HG02973 (cell line): ENCODE measurements at regions not wholly inside any gene's neighbourhood (a gene's known extent, or its start where the extent isn't known, plus 50 kb on each side); places are given as distances from the start of the nearest gene placed in this dataset.
"Not testable (repeated sequence)": the region's sequence is repeated elsewhere in the genome, so short reads cannot be mapped to it uniquely, and the experiment has no call there.

ENCODE experiments used
- ATAC-seq: cut with Tn5 transposase; IDR thresholded peaks from one replicate; pipeline ENCODE4 v1.9.1; 2021; ENCODE audit warnings: moderate library complexity; ENCODE audit not compliant: unreplicated experiment

GRCh38 chr6:159415540-159415939 is 246.3 kb downstream of the FNDC1 start:
- ATAC-seq: no peak

GRCh38 chr6:159414711-159415110 is 245.5 kb downstream of the FNDC1 start:
- no peak for ATAC-seq

GRCh38 chr6:159407211-159407780 is 238.1 kb downstream of the FNDC1 start:
- ATAC-seq: not testable (repeated sequence)

GRCh38 chr6:159404296-159404695 is 235.1 kb downstream of the FNDC1 start:
- ATAC-seq: no peak

DNA sequence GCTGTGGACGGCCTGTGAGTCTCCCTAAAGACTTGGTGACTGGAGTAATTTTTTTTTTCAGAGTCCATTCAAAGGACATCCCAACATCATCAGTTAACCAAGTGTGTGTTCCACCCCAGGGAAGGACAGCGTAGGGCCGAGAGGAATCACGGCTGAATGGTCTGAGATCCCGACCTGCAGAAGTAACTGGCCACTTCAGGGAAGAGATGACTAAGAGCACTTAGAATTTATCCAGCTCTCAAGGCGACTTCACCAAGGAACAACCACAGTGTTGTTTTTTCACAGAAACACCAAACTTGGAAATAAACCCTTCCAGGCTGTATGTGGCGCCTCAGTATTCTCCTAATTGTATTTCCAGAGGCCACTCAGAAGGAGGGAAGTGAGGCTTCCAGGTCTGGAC is 231.6 kb downstream of the FNDC1 start:
- no peak for ATAC-seq

GRCh38 chr6:159399751-159400221 is 230.6 kb downstream of the FNDC1 start:
- no peak for ATAC-seq

DNA sequence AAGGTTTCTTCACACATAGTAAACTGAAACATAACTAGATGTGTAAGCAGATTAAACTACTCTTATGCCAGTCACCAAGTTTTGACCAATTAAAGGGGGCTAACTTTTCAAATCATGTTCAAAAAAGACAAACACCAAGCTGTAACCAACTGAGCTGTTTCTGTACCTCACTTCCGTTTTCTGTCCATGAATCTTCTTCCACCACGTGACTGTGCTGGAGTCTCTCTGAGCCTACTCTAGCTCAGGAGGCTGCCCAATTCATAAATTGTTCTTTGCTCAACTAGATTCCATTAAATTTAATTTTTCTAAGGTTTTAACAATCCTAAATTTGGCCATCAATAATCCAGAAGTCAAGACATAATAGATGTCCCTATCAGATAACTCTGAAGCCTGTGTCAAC is 229.4 kb downstream of the FNDC1 start:
- no peak for ATAC-seq

DNA sequence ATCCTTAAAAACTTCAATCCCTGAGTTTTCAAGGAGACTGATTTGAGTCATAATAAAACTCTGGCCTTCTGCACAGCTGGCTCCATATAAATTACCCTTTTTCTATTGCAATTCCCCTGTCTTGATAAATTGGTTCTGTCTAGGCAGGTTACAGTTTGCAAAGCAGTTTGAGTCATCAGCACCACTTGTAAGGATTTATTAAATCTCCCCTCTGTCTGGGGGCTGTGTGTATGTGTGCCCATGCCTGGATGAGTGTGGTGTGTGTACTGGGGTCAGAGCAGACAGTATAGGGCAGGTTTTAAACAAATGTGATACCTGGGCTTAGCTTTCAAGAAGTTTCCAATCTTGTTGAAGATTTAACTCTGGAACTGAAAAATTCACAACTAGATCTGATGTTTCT is 228.6 kb downstream of the FNDC1 start:
- ATAC-seq: no peak

DNA sequence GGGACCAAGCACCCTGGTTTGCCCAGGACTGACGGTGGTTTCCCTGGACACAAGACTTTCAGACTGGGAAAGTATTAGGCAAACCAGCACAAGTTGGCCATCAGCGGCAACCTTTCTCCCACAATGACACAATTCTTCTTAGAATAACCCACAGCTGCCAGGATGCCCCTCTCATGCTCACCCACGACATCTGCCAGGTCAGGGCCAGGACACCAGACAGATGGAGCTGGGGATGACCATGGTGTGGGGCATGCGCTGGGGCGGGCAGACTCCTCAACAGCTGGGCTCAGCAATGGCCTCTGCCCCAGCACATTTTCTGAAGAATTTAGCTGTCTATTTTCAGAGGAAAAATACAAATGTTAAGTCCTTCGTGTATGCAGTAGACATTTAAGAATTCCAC is 226.4 kb downstream of the FNDC1 start:
- no peak for ATAC-seq

DNA sequence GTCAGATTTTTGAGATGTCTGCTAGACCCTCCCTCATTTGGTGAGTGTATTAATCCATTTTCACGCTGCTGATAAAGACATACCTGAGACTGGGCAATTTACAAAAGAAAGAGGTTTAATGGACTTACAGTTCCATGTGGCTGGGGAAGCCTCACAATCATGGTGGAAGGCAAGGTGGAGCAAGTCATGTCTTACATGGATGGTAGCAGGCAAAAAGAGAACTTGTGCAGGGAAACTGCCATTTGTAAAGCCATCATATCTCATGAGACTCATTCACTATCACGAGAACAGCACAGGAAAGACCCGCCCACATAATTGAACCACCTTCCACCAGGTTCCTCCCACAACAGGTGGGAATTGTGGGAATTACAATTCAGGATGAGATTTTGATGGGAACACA is 223.5 kb downstream of the FNDC1 start:
- ATAC-seq: not testable (repeated sequence)

DNA sequence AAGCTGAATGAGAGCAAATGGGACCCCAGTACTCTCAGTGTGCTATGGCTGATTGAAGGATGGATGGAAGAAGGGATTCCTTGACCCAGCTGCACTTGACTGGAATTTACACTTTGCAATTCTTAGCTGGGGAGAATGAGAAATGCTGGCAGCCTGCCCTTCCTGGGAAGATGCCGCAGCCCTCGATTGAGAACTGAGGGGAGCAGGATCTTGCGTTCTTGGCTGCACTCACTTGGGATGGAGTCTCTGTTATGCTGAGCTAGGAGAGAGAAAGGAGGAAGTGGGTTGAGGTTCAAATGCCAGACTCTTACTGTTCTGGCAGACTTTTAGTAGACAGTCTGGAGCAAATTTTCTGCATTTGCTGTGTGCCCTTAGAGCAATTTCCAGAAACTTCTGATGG is 221.2 kb downstream of the FNDC1 start:
- ATAC-seq: no peak

DNA sequence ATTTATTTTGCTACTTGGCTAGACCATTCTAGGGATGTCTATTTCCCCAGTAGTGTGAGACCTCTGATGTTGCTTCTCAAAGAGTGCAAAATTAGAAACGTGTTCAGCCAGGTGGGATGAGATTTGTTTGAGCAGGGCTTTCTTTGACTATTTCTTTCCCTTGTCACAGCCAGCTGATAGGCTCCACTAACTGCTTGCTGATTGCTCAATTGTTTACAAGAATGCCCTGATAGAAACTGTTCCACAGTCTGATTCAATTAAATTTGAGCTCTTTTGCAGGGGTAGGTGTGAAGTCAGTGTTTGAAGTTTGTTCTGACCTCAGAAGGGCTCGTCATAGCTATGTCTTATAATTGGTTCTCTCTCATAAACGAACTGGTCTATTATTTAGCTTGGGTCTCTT is 220.5 kb downstream of the FNDC1 start:
- no peak for ATAC-seq

DNA sequence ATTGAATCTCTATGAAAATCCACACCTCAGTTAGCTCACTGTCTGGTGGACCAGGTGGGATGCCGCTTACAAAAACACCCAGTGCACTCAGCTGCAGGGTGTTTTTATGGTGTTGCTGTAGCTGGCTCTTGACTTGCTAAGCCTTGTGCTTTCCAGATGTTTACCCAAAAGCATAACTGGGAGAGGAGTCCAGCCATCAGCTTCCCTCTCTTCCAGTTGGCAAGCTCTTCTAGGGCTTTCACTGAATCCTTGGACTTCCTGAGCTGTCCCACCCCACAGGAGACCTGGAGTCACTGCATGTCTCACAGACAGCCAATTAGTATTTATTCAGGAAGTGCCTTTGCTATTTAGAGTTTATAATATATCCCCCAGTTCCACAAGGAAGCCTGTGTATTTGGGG is 210.9 kb downstream of the FNDC1 start:
- no peak for ATAC-seq

- ATAC-seq: no peak
Measured at GRCh38 chr6:159378411-159379328, 209.5 kb downstream of the FNDC1 start.

DNA sequence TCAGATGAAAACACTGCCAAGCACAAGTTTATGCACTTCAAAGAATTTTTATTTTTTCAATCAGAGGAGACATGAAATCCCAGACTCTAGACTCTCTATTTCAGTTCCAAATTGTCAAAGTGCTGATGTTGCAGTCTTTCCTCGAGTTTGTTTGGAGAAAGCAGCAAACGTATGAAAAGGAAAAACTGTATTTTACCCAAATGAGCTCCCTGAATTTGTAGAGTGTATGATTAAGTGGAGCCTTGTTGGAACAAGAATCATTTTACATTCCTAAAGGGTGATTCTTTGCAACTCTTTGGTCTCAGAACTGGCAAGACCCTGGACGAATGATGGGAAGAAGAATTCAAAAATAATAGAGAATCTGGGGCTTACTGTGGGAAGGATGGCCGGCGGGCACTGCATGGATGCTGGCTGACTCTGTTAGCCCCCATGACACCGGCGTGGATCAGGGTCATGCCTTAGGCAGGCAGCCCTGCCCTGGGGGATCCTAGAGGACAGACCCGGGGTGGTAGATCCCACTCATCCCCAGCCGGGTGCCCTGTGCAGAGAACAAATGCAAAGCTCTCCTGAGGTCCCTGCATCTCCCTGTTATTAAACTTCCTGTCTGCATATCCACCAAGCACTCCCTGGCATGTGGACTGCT is 207.4 kb downstream of the FNDC1 start:
- no peak for ATAC-seq

DNA sequence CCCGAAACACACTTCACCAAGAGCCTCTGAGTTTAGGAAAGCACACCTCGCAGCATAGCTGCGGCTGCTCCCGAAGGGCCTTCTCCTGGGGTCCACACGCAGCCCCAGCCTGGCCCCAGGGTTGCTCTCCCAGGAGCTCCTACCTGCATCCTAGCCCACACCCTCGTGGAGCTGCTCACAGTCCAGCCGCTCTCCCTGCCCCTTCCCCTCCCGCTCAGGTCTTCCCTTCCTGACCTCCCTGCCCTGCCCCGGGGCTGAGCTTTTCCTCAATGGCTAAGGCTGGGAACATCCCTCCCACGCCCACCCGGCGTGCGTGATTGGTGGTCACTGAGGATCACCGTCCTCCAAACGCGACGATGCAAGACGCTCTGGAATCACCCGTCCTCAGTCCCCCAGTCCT is 205.8 kb downstream of the FNDC1 start:
- ATAC-seq: no peak

- no peak for ATAC-seq
Measured at GRCh38 chr6:159373670-159374069, 204.5 kb downstream of the FNDC1 start.

DNA sequence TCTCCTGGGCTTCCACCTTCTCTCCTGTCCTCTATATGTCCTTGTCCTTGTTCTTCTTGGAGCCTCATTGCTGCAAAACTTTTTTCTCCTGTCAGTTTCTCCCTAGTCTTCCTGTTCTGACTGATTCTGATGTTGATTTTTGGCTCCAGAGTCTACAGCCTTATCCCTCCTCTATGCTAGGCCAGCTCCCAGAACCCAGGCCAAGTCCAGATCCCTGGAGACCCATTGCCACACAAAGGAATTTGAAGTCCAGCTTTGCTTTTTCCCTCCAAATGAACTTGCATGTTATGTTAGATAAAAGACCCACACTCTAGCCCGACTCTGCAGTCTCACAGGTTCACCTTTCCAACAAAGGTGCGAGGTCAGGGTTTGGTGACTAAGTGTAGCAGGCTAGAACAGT is 203.1 kb downstream of the FNDC1 start:
- no peak for ATAC-seq

DNA sequence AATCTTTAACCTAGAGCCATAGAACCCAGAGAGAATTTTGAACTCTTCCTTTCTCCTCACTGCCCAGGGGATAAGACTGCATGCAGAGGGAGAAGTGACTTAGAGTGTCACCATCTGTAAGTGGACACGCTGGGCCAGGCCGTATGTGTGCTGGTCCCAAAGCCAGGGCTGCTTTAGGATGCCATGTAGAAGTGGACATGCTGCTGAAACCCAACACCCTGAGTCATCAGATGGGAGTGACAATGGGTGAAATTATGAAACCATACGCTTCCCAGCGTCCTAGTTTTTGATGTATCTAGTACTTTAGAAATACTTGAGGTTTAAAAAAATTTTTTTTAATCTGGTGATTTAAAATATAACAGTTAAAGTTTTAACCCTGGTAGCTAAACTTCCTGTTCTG is 191.1 kb downstream of the FNDC1 start:
- ATAC-seq: no peak

DNA sequence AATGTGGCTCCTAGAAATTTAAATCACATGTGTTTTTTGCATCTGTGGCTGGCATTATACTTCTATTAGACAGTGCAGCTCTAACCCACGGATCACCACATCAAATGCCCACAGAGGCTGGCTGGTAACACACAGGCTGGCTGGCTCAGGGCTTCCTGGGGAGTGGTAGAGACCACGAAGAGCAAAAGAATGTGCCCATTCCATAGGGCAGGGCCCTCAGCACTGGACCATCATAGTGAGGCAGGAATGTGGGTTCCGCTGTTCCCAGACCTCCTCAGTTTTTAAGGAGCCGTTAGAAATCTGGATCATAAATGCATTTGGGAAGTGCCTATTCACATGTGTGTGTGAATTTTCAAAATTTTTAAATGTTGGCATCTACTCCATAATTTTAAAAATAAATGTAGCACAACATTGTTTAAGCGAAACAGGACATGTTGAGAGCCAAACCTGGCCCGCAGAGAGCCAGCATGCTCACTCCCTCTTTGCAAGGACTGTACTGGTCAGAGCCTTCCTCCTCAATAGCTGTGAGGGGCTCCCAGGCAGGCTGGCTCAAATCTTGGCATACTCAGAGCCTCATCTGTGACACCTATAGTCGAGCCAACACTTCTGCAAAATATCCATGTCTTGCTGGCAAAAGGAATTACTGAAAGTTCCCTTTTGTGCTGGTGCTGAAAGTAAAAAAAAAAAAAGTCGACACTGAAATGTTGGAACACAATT is 190.5 kb downstream of the FNDC1 start:
- no peak for ATAC-seq

- ATAC-seq: no peak
Measured at GRCh38 chr6:159358562-159358961, 189.4 kb downstream of the FNDC1 start.
